Epithelial cell of esophagus (primary cell): ENCODE measurements at regions not wholly inside any gene's neighbourhood (a gene's known extent, or its start where the extent isn't known, plus 50 kb on each side); places are given as distances from the start of the nearest gene placed in this dataset.

Experiments
- DNase-seq: peaks from one replicate; pipeline ENCODE4 v3.0.0; 2010; ENCODE audit warnings: low read depth
- H3K4me3 ChIP-seq: 2 replicates; pipeline ENCODE4 v1.5.1; 2011; ENCODE audit warnings: mild to moderate bottlenecking, low read length, control low read depth
- CTCF ChIP-seq: IDR thresholded peaks from 2 replicates; pipeline ENCODE4 v1.5.1; 2011; ENCODE audit warnings: low read depth, mild to moderate bottlenecking, low read length, control low read depth, inconsistent platforms; ENCODE audit not compliant: insufficient read depth; ENCODE audit errors: missing control alignments

GRCh38 chr3:30195352-30195751 lies 411.0 kb upstream of the TGFBR2 start:
- H3K4me3 ChIP-seq: no peak overlapping the region
- no peak for TF ChIP-seq CTCF
- DNase-seq: no peak

GRCh38 chr3:30198162-30198561 lies 408.2 kb upstream of the TGFBR2 start:
- TF ChIP-seq CTCF: no peak
- DNase-seq: peak; percentile 39
- H3K4me3 ChIP-seq: no peak overlapping the region

- DNase-seq: peak; percentile 53
- H3K4me3 ChIP-seq: no peak overlapping the region
- TF ChIP-seq CTCF: peak; percentile 76
These were observed 407.2 kb upstream of the TGFBR2 start for GRCh38 chr3:30199096-30199759.

GRCh38 chr3:30199855-30200254 lies 406.5 kb upstream of the TGFBR2 start:
- H3K4me3 ChIP-seq: no peak overlapping the region
- no peak for DNase-seq
- TF ChIP-seq CTCF: no peak

GRCh38 chr3:30201715-30202114 lies 404.7 kb upstream of the TGFBR2 start:
- DNase-seq: no peak
- TF ChIP-seq CTCF: no peak
- no peak overlapping the region for H3K4me3 ChIP-seq

- DNase-seq: peak; percentile 30
- no peak overlapping the region for H3K4me3 ChIP-seq
- TF ChIP-seq CTCF: no peak
These were observed 403.1 kb upstream of the TGFBR2 start for GRCh38 chr3:30203301-30203700.

GRCh38 chr3:30204126-30204525 lies 402.3 kb upstream of the TGFBR2 start:
- DNase-seq: no peak
- TF ChIP-seq CTCF: no peak
- H3K4me3 ChIP-seq: no peak overlapping the region
